PFSK-1 (cell line): ENCODE measurements at regions not wholly inside any gene's neighbourhood (a gene's known extent, or its start where the extent isn't known, plus 50 kb on each side); places are given as distances from the start of the nearest gene placed in this dataset.

Experiments used
- REST ChIP-seq, 2 experiments: IDR thresholded peaks; 2 replicates each; pipeline versions ENCODE4 v1.6.1 to v1.8.0; 2011 to 2012; ENCODE audit warnings: low read depth in 2 of 2, low read length in 2 of 2, control low read depth in 1 of 2, inconsistent platforms in 1 of 2, mild to moderate bottlenecking in 1 of 2, moderate library complexity in 1 of 2; ENCODE audit not compliant: insufficient read depth in 1 of 2
- SIN3A ChIP-seq: IDR thresholded peaks from 2 replicates; pipeline ENCODE4 v1.6.1; 2012; ENCODE audit warnings: mild to moderate bottlenecking, low read length, moderate library complexity, borderline replicate concordance; ENCODE audit not compliant: insufficient read depth
- TAF1 ChIP-seq: IDR thresholded peaks from 2 replicates; pipeline ENCODE4 v1.6.1; 2012; ENCODE audit warnings: low read length, control low read depth, borderline replicate concordance; ENCODE audit not compliant: insufficient read depth

- no peak for TF ChIP-seq SIN3A
- no peak for TF ChIP-seq REST (IDR thresholded peaks at IDR 0.05; ENCODE audit: insufficient read depth in 1 of 2, low read depth in 2 of 2, low read length in 2 of 2)
- no peak for TF ChIP-seq TAF1
Observed at GRCh38 chr6:3609388-3609787, 142.1 kb downstream of the PXDC1 start.
